GM12892 (cell line): ENCODE measurements at regions not wholly inside any gene's neighbourhood (a gene's known extent, or its start where the extent isn't known, plus 50 kb on each side); places are given as distances from the start of the nearest gene placed in this dataset.

Source experiments
- POLR2A ChIP-seq: IDR thresholded peaks from 2 replicates; pipeline ENCODE4 v1.6.1; 2011; ENCODE audit warnings: low read depth, low read length, control low read depth
- POLR2AphosphoS5 ChIP-seq: IDR thresholded peaks from 2 replicates; pipeline ENCODE4 v1.6.1; 2011; ENCODE audit warnings: low read depth, low read length, control low read depth
- TAF1 ChIP-seq: IDR thresholded peaks from 2 replicates; pipeline ENCODE4 v1.6.1; 2011; ENCODE audit warnings: low read depth, mild to moderate bottlenecking, control low read depth, low read length, borderline replicate concordance

DNA sequence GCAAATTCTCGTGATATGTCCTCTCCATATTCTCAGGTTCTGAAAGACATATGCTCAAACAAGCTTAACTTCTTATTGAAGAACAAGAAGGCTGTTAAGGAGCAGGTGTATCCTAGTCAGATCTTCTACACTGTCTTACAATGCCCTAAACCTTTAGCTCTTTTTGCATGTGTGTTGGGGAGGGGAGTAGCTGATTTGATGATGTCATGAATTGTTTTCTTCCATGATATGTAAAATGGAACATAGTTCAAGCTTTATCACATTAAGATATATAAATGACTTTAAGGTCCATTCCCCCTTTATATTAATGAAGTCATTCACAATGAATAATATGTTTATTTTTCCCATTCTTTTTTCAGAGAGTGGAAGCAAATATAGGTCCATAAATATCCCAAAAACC, 332.5 kb upstream of the FAM241A start:
- TF ChIP-seq POLR2A (no peak), POLR2AphosphoS5 (no peak), TAF1 (no peak)
